ENCODE measurements at regions not wholly inside any gene's neighbourhood (a gene's known extent, or its start where the extent isn't known, plus 50 kb on each side); places are given as distances from the start of the nearest gene placed in this dataset.

DNA sequence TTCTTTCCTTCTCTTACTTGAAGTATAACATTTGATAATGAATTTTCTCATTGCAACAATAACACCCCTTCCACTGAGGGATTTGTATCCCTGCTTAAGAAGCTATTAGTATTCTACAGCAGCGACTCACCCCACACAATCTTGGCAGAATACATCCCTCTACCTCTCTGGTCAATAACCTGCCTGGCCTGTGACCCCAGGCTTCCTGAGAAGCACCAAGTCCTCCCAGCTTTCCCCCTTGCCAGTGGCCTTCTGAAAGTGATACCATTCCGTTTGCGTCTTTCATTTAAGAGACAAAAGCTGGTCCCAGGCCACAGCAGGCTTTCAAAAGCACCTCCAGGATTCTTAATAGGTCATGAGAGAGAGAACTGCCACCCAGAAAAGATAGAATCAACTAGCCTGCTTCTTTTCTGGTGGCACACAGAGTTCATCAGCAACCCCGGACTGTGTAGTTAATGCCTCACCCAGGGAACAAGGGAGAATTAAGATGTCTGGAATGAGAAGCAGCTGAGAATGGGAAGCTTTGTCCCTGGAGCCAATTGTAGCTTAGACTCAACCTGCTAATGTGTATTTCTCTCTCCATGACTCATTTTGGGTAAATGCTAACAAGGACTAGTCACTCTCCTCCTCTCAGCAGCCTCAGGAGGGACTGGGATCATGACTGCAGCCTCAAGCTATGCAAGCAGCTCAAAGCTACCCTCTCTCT lies 101.0 kb upstream of the CPNE4 start:
- TF ChIP-seq EZH2 (IDR thresholded peaks at IDR 0.05) (no peak), POLR2A (IDR thresholded peaks at IDR 0.05; ENCODE audit: borderline replicate concordance, extremely low read depth, insufficient read depth, insufficient read length) (no peak), RAD21 (IDR thresholded peaks at IDR 0.05; ENCODE audit: low read depth) (no peak), POLR2AphosphoS5 (IDR thresholded peaks at IDR 0.05; ENCODE audit: low read depth, low read length) (no peak), ELF1 (IDR thresholded peaks at IDR 0.05; ENCODE audit: borderline replicate concordance, low read depth) (no peak), EZH2phosphoT487 (IDR thresholded peaks at IDR 0.05; ENCODE audit: borderline replicate concordance) (no peak)
- TF ChIP-seq, protein P1, sequence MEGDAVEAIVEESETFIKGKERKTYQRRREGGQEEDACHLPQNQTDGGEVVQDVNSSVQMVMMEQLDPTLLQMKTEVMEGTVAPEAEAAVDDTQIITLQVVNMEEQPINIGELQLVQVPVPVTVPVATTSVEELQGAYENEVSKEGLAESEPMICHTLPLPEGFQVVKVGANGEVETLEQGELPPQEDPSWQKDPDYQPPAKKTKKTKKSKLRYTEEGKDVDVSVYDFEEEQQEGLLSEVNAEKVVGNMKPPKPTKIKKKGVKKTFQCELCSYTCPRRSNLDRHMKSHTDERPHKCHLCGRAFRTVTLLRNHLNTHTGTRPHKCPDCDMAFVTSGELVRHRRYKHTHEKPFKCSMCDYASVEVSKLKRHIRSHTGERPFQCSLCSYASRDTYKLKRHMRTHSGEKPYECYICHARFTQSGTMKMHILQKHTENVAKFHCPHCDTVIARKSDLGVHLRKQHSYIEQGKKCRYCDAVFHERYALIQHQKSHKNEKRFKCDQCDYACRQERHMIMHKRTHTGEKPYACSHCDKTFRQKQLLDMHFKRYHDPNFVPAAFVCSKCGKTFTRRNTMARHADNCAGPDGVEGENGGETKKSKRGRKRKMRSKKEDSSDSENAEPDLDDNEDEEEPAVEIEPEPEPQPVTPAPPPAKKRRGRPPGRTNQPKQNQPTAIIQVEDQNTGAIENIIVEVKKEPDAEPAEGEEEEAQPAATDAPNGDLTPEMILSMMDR (IDR thresholded peaks at IDR 0.05 in 2 of 3, conservative IDR thresholded peaks at IDR 0.05 in 1 of 3; ENCODE audit: borderline replicate concordance in 1 of 3, insufficient read depth in 1 of 3, low read depth in 2 of 3, low read length in 2 of 3): no peak
- TF ChIP-seq, protein P2, sequence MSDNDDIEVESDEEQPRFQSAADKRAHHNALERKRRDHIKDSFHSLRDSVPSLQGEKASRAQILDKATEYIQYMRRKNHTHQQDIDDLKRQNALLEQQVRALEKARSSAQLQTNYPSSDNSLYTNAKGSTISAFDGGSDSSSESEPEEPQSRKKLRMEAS (IDR thresholded peaks at IDR 0.05): no peak
- TF ChIP-seq, protein P3, sequence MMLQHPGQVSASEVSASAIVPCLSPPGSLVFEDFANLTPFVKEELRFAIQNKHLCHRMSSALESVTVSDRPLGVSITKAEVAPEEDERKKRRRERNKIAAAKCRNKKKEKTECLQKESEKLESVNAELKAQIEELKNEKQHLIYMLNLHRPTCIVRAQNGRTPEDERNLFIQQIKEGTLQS (IDR thresholded peaks at IDR 0.05): no peak

All from HCT116 (cell line).